ENCODE measurements at regions not wholly inside any gene's neighbourhood (a gene's known extent, or its start where the extent isn't known, plus 50 kb on each side); places are given as distances from the start of the nearest gene placed in this dataset.
"Not testable (repeated sequence)": the region's sequence is repeated elsewhere in the genome, so short reads cannot be mapped to it uniquely, and the experiment has no call there.

GRCh38 chr1:232143315-232143886 is 486.5 kb downstream of the SIPA1L2 start:
- TF ChIP-seq ZFX (IDR thresholded peaks at IDR 0.05; ENCODE audit: borderline replicate concordance) (no peak), CTCF (IDR thresholded peaks at IDR 0.05) (no peak)
- H3K27ac ChIP-seq: no peak overlapping the region

- no peak overlapping the region for H3K27ac ChIP-seq
- no peak for TF ChIP-seq ZFX (IDR thresholded peaks at IDR 0.05; ENCODE audit: borderline replicate concordance)
- no peak for TF ChIP-seq CTCF (IDR thresholded peaks at IDR 0.05)
These were observed 487.3 kb downstream of the SIPA1L2 start for GRCh38 chr1:232142403-232143314.

- H3K27ac ChIP-seq: not testable (repeated sequence)
These were observed 488.8 kb downstream of the SIPA1L2 start for GRCh38 chr1:232141167-232141448.

GRCh38 chr1:232140419-232141166 is 489.3 kb downstream of the SIPA1L2 start:
- TF ChIP-seq ZFX (IDR thresholded peaks at IDR 0.05; ENCODE audit: borderline replicate concordance) (no peak), CTCF (IDR thresholded peaks at IDR 0.05) (no peak)
- no peak overlapping the region for H3K27ac ChIP-seq

GRCh38 chr1:232139444-232139843 is 490.5 kb downstream of the SIPA1L2 start:
- H3K27ac ChIP-seq: no peak overlapping the region
- TF ChIP-seq ZFX (IDR thresholded peaks at IDR 0.05; ENCODE audit: borderline replicate concordance) (no peak), CTCF (IDR thresholded peaks at IDR 0.05) (no peak)

GRCh38 chr1:232138044-232138443 is 491.9 kb downstream of the SIPA1L2 start:
- TF ChIP-seq CTCF (IDR thresholded peaks at IDR 0.05): no peak
- no peak for TF ChIP-seq ZFX (IDR thresholded peaks at IDR 0.05; ENCODE audit: borderline replicate concordance)
- no peak overlapping the region for H3K27ac ChIP-seq

GRCh38 chr1:232137066-232137465 is 492.9 kb downstream of the SIPA1L2 start:
- no peak overlapping the region for H3K27ac ChIP-seq
- TF ChIP-seq CTCF (IDR thresholded peaks at IDR 0.05): no peak
- TF ChIP-seq ZFX (IDR thresholded peaks at IDR 0.05; ENCODE audit: borderline replicate concordance): no peak

Data from 22Rv1 (cell line).